DMS153 (cell line): ENCODE measurements at regions not wholly inside any gene's neighbourhood (a gene's known extent, or its start where the extent isn't known, plus 50 kb on each side); places are given as distances from the start of the nearest gene placed in this dataset.

Experiments used
- DNase-seq: peaks from one replicate; lab custom pipeline; 2025; lab: John Stamatoyannopoulos, UW

- no peak for DNase-seq
Observed at GRCh38 chr22:47394504-47395440, 632.3 kb downstream of the TBC1D22A start.

GRCh38 chr22:47393191-47393590, 630.7 kb downstream of the TBC1D22A start:
- DNase-seq = no peak

- DNase-seq = no peak
Observed at GRCh38 chr22:47392729-47393128, 630.3 kb downstream of the TBC1D22A start.

- no peak for DNase-seq
Observed at GRCh38 chr22:47392054-47392347, 629.6 kb downstream of the TBC1D22A start.

GRCh38 chr22:47391169-47392053, 629.0 kb downstream of the TBC1D22A start:
- no peak for DNase-seq

- DNase-seq = no peak
Observed at GRCh38 chr22:47390026-47390970, 627.8 kb downstream of the TBC1D22A start.

GRCh38 chr22:47389201-47389600, 626.8 kb downstream of the TBC1D22A start:
- DNase-seq = no peak

GRCh38 chr22:47388778-47389177, 626.3 kb downstream of the TBC1D22A start:
- DNase-seq = no peak

GRCh38 chr22:47388331-47388730, 625.9 kb downstream of the TBC1D22A start:
- no peak for DNase-seq

GRCh38 chr22:47386812-47387510, 624.5 kb downstream of the TBC1D22A start:
- DNase-seq = no peak

- no peak for DNase-seq
Observed at GRCh38 chr22:47384977-47385376, 622.5 kb downstream of the TBC1D22A start.

- DNase-seq = no peak
Observed at GRCh38 chr22:47382164-47382890, 619.9 kb downstream of the TBC1D22A start.

- DNase-seq = no peak
Observed at GRCh38 chr22:47381240-47381639, 618.8 kb downstream of the TBC1D22A start.

- no peak for DNase-seq
Observed at GRCh38 chr22:47380692-47381091, 618.2 kb downstream of the TBC1D22A start.

- no peak for DNase-seq
Observed at GRCh38 chr22:47379037-47379436, 616.6 kb downstream of the TBC1D22A start.

- DNase-seq = no peak
Observed at GRCh38 chr22:47377926-47378560, 615.6 kb downstream of the TBC1D22A start.

GRCh38 chr22:47376901-47377505, 614.6 kb downstream of the TBC1D22A start:
- no peak for DNase-seq

GRCh38 chr22:47376322-47376700, 613.9 kb downstream of the TBC1D22A start:
- no peak for DNase-seq

- DNase-seq = no peak
Observed at GRCh38 chr22:47375621-47376321, 613.3 kb downstream of the TBC1D22A start.
